HG02642 (cell line): ENCODE measurements at regions not wholly inside any gene's neighbourhood (a gene's known extent, or its start where the extent isn't known, plus 50 kb on each side); places are given as distances from the start of the nearest gene placed in this dataset.
"Not testable (repeated sequence)": the region's sequence is repeated elsewhere in the genome, so short reads cannot be mapped to it uniquely, and the experiment has no call there.

ENCODE experiments used
- ATAC-seq: cut with Tn5 transposase; IDR thresholded peaks from one replicate; pipeline ENCODE4 v1.9.1; 2021; ENCODE audit warnings: mild to moderate bottlenecking; ENCODE audit not compliant: unreplicated experiment, poor library complexity

- ATAC-seq: no peak
These were observed 223.1 kb upstream of the AKR1E2 start for GRCh38 chr10:4602764-4603491.

DNA sequence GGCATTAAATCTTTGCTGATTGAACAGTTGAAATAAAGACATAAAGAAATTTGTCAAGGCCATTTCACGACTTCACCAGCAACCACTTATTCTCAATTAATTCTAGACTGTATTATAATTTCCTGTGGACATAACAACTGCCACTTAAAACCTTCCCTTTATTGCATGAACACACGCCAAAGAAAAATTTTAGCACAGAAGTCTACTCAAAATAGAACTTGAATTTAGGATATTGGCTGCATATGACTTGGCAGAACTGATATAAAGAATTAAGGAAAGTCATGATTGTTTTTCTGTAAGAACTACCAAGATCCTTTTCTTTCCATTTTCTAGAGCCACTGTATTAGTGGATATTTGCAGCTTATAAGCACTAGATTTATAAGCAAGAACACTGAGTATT, 226.5 kb upstream of the AKR1E2 start:
- no peak for ATAC-seq

DNA sequence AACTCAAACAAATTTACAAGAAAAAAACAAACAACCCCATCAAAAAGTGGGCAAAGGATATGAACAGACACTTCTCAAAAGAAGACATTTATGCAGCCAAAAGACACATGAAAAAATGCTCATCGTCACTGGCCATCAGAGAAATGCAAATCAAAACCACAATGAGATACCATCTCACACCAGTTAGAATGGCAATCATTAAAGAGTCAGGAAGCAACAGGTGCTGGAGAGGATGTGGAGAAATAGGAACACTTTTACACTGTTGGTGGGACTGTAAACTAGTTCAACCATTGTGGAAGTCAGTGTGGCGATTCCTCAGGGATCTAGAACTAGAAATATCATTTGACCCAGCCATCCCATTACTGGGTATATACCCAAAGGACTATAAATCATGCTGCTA, 228.1 kb upstream of the AKR1E2 start:
- not testable (repeated sequence) for ATAC-seq

GRCh38 chr10:4596951-4597350, 229.1 kb upstream of the AKR1E2 start:
- ATAC-seq: no peak

DNA sequence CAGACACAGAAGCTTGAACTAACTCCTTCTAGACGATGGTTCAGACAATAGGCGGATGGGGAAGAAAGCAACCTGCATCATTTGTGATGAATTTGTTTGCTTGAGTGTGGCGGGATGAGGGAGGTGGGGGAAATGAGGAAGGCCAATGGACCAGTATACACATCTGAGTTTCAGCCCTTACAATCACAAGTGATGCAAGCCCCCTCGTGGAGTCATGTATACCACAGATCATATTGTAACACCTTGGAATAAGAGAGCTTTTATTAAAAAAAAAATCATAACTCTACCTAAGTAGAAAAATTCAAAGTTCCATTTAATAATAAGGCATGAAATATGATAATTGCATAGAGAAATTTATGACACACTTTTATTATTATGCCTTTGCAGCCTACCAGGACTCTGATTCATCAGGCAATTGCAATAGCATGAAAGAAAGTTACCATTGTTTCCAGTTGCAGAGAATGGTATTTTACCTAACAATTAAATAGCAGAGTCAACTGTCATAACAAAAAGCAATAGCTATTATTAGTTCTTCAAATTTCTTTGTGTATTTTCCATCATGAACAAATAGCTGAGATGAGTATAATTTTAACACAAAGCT, 230.2 kb upstream of the AKR1E2 start:
- ATAC-seq: no peak

DNA sequence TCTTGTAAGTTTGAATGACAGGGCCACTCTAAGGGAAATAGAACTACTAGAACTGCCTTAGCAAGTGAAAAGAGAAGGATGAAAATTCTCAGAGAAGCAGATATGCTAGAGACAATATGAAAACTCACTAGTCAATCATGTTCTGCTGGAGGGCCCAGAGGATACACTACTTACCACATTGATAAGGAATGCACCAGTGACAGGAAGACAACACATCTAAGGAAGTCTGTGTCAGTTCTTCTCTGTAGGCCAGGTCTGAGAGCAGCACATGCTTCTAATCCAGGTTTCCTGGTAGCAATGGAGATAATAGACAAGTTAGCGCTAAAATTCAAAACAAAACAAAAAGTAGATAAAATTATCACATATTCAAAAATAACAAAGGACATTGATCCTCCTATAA, 235.2 kb upstream of the AKR1E2 start:
- no peak for ATAC-seq

DNA sequence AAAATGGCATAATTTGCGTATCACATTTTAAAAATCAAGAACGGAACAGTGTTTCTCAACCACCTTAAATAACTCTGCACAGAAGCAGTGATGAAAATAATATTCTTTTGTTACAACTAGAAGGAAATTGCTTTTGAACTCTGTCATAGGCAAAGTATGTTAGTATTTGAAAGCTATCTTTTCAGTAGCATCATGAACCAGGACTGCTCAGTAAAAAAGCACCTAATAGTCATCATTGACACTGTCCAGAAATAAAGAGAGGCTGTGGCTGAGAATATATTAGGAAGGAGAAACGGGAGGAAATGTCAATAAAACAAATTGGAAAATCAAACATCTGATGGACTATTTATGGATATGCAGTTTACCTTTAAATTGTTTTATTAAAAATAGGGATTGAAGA, 237.2 kb upstream of the AKR1E2 start:
- no peak for ATAC-seq

DNA sequence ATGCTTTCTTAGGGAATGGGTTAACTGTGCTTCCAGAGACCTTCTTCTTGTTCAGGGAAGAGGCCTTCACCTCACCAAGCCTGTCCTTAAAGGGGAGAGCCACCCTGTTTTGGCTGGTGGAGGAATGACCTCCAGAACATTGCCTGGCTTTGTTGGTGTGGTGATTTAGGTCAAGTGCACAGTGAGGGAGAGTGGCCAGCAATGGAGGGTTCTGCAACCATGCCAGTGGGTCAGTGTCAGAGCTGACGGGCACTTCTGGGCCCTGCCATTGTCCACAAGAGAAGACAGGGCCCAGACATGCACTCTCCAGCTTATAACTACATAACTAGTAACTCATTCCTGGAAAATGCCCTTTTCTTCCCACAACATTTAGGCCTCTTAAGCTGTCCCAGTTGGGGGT, 238.5 kb upstream of the AKR1E2 start:
- ATAC-seq: no peak

DNA sequence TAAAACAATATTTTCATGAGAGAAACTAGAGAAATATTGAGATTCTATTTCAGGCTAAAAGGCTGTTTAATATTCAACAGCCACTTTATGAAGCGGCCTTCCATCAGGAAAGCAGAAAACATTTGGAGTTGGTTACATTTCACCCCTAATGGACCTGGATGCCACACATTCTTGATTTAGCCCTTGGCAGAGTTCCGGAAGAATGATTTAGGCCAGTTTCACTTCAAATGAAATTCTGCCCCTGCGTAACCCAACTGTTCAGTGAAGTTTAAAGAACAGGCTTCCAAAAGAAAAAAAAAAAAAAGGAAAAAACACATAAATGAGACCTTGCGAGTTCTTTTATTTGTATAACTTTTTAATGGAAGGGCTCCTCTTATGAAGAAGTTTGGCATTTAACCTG, 239.2 kb upstream of the AKR1E2 start:
- no peak for ATAC-seq

DNA sequence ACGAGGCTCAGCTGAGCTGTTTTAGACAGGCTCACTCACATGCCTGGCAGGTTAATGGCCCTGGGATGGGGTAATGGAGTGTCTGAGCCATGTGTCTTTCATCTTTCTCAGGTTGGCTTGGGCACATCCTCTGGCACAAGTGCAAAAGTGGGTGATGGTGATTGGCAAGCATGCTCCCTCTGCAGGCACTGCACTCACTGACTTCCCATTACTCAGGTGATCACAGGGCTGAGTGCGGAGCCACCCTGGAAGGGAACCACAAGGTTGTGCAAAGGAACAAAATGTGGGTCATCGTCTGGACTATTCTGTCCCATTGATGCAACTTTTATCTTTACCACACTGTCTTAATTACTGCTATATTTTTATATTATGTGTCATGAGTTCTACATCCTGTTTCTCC, 244.1 kb upstream of the AKR1E2 start:
- ATAC-seq: no peak

GRCh38 chr10:4579844-4580243, 246.2 kb upstream of the AKR1E2 start:
- ATAC-seq: no peak

DNA sequence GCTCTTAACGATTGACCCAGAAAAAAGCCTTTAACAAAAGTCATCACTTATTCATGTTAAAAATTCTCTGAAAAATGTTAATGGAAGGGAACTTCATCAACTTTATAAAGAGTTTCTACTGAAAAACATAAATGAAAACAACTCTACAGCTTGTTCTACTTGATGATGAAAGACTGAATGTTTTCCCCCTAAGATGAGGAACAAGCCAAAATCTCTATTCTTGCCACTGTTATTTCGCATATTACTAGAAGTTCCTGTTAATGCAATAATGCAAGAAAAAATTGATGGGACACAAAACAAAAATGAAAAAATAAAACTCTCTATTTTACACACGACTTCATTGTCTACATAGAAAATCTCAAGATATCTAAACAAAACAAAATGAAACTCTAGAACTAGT, 249.8 kb upstream of the AKR1E2 start:
- no peak for ATAC-seq

- no peak for ATAC-seq
These were observed 256.9 kb upstream of the AKR1E2 start for GRCh38 chr10:4569151-4569550.

- ATAC-seq: no peak
These were observed 257.3 kb upstream of the AKR1E2 start for GRCh38 chr10:4568731-4569130.

GRCh38 chr10:4568086-4568485, 257.9 kb upstream of the AKR1E2 start:
- no peak for ATAC-seq

GRCh38 chr10:4567637-4568036, 258.4 kb upstream of the AKR1E2 start:
- ATAC-seq: no peak

- no peak for ATAC-seq
These were observed 260.0 kb upstream of the AKR1E2 start for GRCh38 chr10:4566011-4566410.

- ATAC-seq: no peak
These were observed 264.7 kb upstream of the AKR1E2 start for GRCh38 chr10:4561296-4561695.

DNA sequence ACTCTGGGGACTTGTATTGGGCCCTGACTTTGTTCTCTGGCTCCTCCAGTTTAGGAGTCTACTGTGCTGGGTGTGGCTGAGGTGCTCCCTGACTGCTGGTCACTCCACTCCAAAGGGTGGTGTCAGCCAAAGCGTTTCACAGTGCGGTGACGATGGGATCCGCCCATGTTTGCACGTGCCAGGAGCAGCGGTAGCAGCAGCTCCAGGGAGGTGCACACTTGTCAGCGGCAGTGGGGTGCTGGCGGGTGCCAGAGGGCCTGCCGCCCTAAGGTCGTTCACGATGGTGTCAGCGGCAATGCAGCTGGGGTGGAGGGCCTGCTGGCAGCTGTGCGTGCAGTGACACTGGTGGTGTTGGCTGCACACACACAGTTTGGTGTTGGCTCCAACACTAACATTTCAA, 268.5 kb upstream of the AKR1E2 start:
- ATAC-seq: no peak

DNA sequence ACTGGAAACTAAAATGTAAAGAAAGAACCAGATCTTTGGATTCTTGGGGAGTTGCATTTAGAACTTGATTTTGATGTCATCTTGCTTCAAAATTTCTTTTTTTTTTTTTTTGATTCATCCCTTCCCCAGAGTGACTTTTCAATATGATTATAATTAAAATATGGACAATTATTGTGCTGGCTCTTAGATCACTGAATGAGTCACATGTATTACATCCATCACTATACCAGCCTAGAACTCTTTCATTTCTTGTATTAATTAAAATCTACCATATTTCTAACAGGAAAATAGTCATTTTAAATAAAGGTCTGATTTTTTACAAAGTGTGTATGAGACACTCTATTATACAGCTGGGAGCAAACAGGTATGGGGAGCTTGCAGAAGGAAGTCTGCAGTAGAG, 269.5 kb upstream of the AKR1E2 start:
- ATAC-seq: no peak

DNA sequence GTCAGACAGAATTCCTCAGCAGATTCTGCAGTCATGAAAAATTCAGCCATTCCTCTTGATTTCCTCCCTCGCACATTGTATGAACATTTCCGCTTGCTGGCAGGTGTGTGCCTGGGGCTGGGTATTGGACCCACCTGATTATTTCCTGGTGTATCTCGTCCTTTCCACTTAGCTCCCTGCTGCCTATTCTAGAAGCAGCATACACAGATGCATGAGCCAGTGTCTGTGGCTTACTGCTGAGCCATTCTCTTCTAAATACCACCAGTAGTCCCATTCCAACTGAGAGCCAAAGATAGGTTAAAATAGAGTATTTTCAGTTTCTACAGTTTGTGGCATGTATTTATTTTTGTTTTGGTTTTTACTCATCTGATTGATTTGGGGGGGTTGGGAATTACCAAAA, 270.1 kb upstream of the AKR1E2 start:
- ATAC-seq: no peak

DNA sequence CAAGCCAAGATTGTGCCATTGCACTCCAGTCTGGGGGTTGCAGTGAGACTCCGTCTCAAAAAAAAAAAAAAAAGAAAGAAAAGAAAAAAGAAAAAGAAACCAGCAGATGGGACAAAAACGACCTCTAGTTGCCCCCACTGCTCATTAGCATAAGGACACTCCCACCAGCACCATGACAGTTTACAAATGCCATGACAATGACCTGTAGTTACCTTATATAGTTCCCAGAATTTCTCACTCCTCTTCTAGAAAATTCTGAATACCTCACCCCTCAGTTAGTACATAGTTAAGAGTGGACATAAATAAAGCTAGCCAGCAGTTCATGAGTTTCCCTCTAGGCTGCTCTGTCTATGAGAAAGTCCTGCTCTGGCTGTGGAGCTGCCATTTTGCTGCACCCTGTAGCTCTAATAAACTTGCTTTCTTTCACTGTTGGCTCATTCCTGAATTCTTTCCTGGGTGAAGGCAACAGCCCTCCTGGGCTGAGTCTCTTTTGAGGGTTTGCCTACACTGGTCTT, 276.8 kb upstream of the AKR1E2 start:
- no peak for ATAC-seq
